ENCODE measurements at regions not wholly inside any gene's neighbourhood (a gene's known extent, or its start where the extent isn't known, plus 50 kb on each side); places are given as distances from the start of the nearest gene placed in this dataset.

- no peak for TF ChIP-seq CTCF (IDR thresholded peaks at IDR 0.05)
- no peak for TF ChIP-seq POLR2A (IDR thresholded peaks at IDR 0.05)
Measured at GRCh38 chr13:90374168-90374567, 973.3 kb upstream of the MIR17HG start.

Measured in ovary (tissue), 3 donors.